NCI-H748 treated with DMSO at 0.1 percent for 48 hours (cell line): ENCODE measurements at regions not wholly inside any gene's neighbourhood (a gene's known extent, or its start where the extent isn't known, plus 50 kb on each side); places are given as distances from the start of the nearest gene placed in this dataset.
"Not testable (repeated sequence)": the region's sequence is repeated elsewhere in the genome, so short reads cannot be mapped to it uniquely, and the experiment has no call there.

Experiments used
- DNase-seq: peaks from one replicate; lab custom pipeline; 2025; lab: John Stamatoyannopoulos, UW

DNA sequence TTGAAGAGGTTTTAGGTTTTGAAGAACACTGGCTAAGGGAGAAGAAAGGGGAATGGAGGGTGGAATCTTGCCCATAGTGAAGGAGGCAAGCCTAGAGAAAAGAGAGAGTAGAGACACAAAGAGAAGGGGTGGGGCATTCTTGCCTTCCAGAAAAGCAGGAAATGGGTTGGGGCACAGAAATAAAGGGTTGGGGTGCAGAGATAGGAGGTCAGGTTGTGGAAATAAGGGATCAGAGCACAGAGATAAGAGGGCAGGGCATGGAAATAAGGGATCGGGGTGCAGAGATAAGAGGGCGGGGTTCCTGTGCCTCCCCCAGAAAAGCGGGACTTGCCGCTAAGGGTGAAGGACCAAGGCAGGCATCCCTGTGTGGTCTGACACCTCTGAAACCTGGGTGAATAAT is 69.9 kb downstream of the ALG1L2 start:
- not testable (repeated sequence) for DNase-seq

- not testable (repeated sequence) for DNase-seq
Observed at GRCh38 chr3:130153247-130153646, 71.6 kb downstream of the ALG1L2 start.

GRCh38 chr3:130155464-130155863 is 73.8 kb downstream of the ALG1L2 start:
- DNase-seq, result not testable (repeated sequence)

DNA sequence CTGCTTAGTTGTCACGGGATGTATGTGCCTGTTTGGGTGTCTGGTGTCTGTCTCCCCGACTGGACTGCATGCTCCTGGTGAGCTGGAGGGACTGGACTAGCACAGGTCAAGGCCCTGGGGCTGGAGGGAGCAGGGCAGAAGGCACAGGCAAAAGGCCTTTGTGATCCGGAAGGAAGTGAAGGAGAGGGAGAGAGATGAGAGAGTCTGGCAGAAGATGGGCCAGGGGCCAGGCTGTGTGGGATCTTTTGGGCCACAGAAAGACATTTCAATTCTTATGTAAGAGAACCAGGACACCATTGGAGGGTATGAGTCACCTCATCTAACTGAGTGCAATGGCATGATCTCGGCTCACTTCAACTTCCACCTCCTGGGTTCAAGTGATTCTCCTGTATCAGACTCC is 85.2 kb downstream of the ALG1L2 start:
- not testable (repeated sequence) for DNase-seq

- DNase-seq, result not testable (repeated sequence)
Observed at GRCh38 chr3:130175195-130175594, 93.6 kb downstream of the ALG1L2 start.

DNA sequence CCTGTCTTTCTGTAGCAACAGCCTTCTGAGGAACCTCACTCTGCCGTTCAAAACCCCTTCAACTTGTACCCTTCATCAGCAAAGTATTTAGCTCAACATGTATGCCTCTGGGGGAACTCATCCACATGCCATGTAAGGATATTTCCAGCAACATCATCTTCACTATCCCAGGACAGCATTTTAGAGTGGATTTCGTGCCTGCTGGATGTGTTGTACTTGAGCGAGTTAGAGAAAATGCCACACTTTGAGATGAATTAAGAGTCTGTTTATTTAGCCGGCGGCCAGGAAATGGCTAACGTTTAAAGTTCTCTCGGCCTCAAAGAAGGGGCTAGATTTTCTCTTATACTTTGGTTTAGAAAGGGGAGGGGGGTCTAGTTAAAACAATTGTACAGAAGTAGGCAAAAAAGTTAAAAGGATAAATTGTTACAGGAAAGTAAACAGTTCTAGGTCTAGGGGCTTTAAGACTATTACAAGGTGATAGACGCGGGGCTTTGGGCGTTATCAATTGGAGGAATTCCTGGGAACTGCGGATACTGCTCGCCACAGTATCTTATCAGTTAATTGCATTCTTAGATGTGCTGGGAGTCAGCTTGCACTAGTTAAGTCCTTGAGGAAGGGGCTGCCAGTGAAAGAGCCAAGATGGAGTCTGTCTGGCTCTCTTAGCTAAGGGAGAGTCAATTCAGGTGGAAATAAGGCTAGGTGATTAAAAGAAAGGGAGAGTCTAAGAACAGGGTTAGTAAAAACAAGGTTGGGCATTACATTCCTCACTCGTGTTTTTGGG is 95.0 kb downstream of the ALG1L2 start:
- DNase-seq, result not testable (repeated sequence)

- not testable (repeated sequence) for DNase-seq
Observed at GRCh38 chr3:130178835-130179234, 97.2 kb downstream of the ALG1L2 start.

DNA sequence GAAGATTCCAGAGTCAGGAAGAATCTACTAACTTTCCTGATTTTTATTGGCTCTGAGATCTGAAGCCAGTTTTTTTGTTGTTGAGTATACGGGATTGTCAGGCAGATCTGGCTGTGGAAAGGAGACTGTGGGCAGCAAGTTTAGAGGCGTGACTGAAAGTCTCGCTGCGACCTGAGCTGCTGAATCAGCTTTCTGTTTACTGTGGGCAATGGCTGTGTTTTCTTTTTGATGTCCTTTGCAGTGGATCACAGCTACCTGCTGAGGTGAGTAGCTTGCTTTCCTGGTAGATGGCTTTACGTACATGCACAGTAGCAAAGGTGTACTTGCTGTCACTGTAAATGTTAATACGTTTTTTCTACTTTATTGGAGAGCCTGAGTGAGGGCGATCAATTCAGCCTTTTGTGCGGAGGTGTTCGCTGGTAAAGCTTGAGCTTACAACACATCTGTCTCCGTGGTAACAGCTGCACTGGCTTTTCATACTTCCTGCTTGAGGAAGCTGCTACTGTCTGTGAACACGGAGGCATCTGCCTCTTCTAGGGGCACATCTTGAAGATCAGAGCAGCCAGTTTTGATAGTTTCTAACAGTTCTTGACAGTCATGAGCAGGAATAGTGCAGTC is 97.8 kb downstream of the ALG1L2 start:
- DNase-seq, result not testable (repeated sequence)

DNA sequence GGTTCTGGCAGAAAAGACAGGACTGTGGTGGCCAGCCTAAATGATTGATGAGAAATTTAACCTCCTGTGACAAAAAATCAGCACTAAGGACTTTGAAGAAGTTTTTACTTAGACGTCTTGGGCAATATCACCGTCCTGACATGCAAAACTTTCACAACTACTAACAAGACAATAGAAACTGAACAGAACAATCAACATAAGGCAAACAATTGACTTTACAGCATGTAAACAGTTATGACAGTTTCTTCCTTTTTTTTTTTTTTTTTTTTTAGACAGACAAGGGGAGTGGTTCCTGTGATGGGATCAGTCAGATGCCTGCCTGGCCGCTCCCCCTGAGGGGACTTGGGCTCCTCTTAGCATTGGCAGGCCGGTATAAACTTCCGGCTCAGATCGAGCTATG is 100.8 kb downstream of the ALG1L2 start:
- not testable (repeated sequence) for DNase-seq

- DNase-seq, result not testable (repeated sequence)
Observed at GRCh38 chr3:130183689-130184088, 102.1 kb downstream of the ALG1L2 start.

DNA sequence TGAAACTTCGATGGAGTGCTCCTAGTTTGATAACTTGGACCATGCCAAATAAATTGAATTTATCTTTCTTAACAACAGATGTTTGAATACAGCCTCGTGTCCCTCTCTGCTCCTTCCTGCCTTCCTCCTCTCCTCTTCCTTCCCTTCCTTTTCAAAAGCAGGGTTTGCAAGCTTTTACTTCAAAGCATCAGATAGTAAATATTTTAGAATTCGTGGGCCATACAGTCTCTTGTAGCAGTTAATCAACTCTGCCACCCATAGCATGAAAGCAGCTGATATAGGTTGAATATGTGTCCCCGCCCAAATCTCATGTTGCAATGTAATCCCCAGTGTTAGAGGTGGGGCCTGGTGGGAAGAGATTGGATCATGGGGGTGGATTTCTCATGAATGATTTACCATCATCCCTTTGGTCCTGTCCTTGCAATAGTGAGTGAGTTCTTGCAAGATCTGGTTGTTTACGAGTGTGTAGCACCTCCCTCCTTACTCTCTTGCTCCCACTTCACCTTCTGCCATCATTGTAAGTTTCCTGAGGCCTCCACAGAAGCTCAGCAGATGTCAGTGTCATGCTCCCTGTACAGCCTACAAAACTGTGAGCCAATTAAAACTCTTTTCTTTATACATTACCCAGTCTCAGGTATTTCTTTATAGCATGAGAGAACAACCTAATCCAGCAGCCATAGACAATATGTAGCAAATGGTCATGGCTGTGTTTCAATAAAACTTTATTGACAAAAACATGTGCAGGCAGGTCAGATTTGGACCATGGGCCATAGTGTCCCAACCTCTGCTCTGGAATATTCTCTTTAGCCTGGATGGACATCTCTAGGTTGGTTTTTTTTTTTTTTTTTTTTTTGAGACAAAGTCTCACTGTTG is 102.8 kb downstream of the ALG1L2 start:
- not testable (repeated sequence) for DNase-seq

- not testable (repeated sequence) for DNase-seq
Observed at GRCh38 chr3:130201272-130201671, 119.6 kb downstream of the ALG1L2 start.

GRCh38 chr3:130203633-130204032 is 122.0 kb downstream of the ALG1L2 start:
- DNase-seq, result not testable (repeated sequence)

DNA sequence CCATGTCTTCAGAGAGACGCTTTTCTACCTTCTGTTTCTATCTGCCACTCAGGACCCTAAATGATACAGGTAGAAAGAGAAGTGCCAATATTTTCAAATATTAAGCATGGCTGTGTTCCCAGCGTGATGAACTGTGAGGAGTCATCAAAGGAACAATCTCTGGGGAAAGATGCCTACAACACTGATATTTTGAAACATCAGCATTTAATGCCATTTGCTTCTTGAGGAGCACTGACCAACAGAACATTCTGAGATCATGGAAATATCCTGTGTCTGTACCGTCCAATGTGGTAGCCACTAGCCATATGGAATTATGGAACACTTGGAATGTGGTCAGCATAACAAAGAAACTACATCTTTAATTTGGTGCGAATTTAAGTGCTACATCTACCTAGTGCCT is 117.9 kb upstream of the COL6A5 start:
- no peak for DNase-seq

DNA sequence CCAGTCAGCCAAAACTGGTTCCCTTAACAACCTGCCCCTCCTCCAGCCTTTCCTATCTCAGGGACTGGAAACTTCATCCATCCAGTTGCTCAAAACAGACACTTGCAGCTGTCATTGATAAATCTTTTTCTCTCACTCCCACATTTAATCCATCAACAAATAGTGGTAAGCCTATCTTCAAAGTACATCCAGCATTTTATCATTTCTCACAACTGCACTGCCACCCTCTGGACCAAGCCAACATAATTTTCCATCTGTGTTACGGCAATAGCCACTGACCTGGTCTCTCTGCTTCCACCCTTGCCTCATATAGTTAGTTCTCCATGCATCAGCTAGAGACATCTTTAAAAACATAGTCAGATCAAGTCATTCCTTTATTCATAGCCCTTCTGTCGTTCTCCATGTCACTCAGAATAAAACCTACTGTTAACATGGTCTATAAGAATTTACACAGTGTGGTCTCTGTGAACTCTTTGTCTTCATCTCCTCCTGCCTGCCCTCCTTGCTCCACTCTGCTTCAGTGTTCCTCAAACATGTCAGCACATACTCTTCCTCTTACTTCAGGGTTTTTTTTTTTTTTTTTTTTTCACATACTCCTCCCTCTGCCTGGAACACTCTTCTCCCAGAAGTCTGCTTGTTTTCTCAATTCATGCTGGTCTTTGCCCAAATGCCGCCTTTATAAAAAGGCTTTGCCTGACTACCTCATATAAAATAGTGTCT is 102.5 kb upstream of the COL6A5 start:
- DNase-seq, result no peak

DNA sequence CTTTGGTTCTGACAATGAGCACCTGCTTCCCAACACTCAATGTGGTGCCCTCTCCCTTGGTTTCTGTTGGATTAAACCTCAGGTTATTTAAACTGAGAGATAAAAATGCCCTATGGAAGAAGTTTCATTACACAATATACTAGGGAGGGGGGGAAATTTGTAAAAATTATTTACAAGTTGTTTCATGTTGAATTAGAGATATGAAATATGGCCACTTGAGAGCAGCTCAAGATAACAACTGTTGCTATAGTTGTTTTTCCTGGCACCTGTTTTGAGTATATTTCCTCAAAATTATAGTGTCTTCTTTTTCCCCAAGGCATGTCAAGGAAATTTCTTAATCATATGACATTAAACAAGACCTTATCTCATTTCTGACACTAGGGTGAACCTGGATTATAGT is 101.7 kb upstream of the COL6A5 start:
- no peak for DNase-seq

- DNase-seq, result no peak
Observed at GRCh38 chr3:130250982-130251381, 94.5 kb upstream of the COL6A5 start.

- no peak for DNase-seq
Observed at GRCh38 chr3:130255442-130255841, 90.0 kb upstream of the COL6A5 start.

DNA sequence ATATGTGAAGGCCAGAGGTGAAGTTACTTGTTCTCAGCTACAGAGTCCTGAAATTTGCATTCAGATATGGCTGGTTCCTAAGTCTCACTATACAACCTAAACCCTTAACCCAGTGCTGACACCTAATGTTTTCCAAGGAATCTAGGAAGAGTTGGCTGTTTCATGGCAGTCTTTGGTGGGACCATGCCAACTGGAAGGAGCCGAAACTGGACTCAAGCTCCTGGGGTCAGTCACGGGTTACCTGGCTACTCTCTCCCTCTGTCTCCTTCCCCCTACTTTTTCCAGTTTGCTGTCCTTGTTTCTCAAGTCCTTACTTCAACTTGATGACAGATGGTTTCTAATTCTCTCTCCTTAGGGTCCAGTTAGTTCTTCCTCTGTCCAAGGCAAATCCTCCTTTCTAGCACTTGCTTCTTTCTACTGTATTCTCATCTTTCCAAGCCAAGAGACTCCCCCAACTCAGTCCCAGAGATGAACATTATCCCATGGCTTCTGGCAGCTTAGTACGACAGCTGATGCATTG is 88.6 kb upstream of the COL6A5 start:
- DNase-seq, result no peak

- DNase-seq, result no peak
Observed at GRCh38 chr3:130258532-130258952, 86.9 kb upstream of the COL6A5 start.

DNA sequence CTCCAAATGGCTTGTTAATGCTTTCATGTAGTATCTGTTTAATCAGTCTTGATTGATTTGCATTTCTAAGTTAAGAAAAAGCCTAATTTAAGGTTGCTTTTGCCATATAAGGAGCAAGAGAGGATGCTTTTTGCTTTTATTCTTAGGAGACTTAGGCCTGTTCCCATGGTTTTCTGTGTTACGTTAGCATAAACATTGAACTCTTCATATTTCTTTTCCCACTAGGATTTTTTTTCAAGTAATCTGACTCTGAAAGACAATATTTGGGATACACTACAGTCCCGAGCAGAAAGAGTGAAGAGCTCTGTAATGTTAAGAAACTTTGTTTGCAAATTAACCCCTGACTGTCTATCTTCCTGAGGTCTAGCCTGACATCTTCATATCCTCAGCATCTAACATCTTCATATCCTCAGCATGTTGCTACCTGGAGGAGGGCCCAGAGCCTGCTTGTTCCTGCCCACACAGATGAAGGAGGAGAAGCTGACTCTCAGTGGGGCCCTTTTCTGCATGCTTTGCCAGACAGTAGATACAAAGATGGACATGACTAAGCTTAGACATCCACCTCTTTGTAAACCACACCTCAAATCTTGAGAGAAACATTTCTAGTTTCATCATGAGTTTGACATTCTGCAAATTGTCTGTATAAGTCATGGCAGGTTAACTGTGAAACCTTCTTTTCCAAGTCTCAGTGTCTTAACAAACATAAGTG is 86.2 kb upstream of the COL6A5 start:
- no peak for DNase-seq
